Naive B cell (primary cell): ENCODE measurements at regions not wholly inside any gene's neighbourhood (a gene's known extent, or its start where the extent isn't known, plus 50 kb on each side); places are given as distances from the start of the nearest gene placed in this dataset.
"Not testable (repeated sequence)": the region's sequence is repeated elsewhere in the genome, so short reads cannot be mapped to it uniquely, and the experiment has no call there.

Experiments
- ATAC-seq, 2 donors: fragments of 150-1000 bp; cut with Tn5 transposase; 2 replicates each; pipeline ENCODE4 v1.10.0; 2021; ENCODE audit warnings: low read depth in 2 of 2, mild to moderate bottlenecking in 2 of 2, moderate library complexity in 2 of 2
- DNase-seq: peaks from one replicate; pipeline ENCODE4 v3.0.0; 2022
- H3K27ac Mint-ChIP-seq, 6 donors: one replicate each; pipeline ENCODE4 v1.8.0; 2020 to 2022; ENCODE audit warnings: mild to moderate bottlenecking in 6 of 6, mixed read lengths in 6 of 6, moderate library complexity in 5 of 6, inconsistent platforms in 2 of 6
- H3K27me3 Mint-ChIP-seq, 3 donors: one replicate each; pipeline ENCODE4 v1.8.0; 2021 to 2022; ENCODE audit warnings: mixed read lengths in 3 of 3, mild to moderate bottlenecking in 1 of 3
- H3K36me3 Mint-ChIP-seq, 2 donors: one replicate each; pipeline ENCODE4 v1.8.0; 2020 to 2022; ENCODE audit warnings: mixed read lengths in 2 of 2, inconsistent platforms in 1 of 2, mild to moderate bottlenecking in 1 of 2
- H3K4me1 Mint-ChIP-seq, 3 donors: one replicate each; pipeline ENCODE4 v1.8.0; 2020 to 2022; ENCODE audit warnings: mixed read lengths in 3 of 3, inconsistent platforms in 1 of 3, mild to moderate bottlenecking in 1 of 3, moderate library complexity in 1 of 3
- H3K4me3 Mint-ChIP-seq, 8 donors: one replicate each; pipeline ENCODE4 v1.8.0; 2020 to 2022; ENCODE audit warnings: mild to moderate bottlenecking in 8 of 8, mixed read lengths in 8 of 8, moderate library complexity in 8 of 8, inconsistent platforms in 2 of 8
- H3K9me3 Mint-ChIP-seq, 7 donors: one replicate each; pipeline ENCODE4 v1.8.0; 2020 to 2022; ENCODE audit warnings: mixed read lengths in 7 of 7, mild to moderate bottlenecking in 5 of 7, inconsistent platforms in 2 of 7, moderate library complexity in 1 of 7

DNA sequence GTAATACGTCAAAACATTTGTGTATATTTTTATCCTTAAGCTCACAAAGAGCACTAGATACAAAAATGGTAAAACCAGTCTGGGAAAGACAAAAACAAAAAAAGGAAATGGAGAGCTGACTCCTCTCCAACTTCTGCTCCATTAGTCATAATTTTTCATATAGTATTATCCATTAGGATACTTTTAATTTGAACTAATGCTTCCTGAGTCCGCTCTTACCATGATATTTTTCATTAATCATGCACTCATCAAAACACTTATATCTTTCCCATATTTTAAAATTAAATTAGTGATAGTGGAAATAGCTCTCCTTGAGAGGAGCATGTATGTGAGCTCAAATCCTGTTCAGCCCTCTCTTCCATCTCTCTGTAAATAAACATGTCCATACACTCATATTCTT lies 1093.0 kb upstream of the MIR17HG start:
- H3K27ac Mint-ChIP-seq = no peak overlapping the region
- H3K27me3 Mint-ChIP-seq = no peaks in the 10 kb centered on the region
- ATAC-seq (no peak), DNase-seq (no peak)
- no peaks in the 10 kb centered on the region for H3K36me3 Mint-ChIP-seq
- no peak overlapping the region for H3K4me3 Mint-ChIP-seq
- peaks cover 7 to 50% (median 10%) of the 10 kb centered on the region in 7 donors for H3K9me3 Mint-ChIP-seq
- H3K4me1 Mint-ChIP-seq = no peaks in the 10 kb centered on the region

DNA sequence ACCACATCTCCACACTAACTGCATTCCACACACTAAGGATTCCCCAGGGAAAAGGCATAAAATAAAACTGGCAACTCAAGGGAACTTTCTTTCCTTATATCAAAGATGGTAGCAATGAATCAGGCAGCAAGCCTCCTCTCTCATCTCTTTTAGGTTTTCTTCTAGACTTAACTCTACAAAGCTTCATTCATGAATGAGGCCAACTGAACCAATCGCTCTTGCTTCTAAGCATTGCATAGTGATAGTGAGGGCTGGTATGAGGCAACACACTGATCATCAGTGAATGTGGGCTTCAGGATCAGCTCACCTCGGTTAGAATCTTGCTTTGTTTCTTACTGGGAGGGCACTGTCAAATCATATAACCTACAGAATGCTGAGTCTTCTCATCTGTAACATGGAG lies 1090.7 kb upstream of the MIR17HG start:
- Mint-ChIP-seq H3K4me3 (no peak overlapping the region), H3K9me3 (peaks cover 4 to 40% (median 6%) of the 10 kb centered on the region in 7 donors), H3K27me3 (no peaks in the 10 kb centered on the region), H3K36me3 (no peaks in the 10 kb centered on the region), H3K4me1 (no peaks in the 10 kb centered on the region), H3K27ac (no peak overlapping the region)
- DNase-seq = no peak
- ATAC-seq = no peak

DNA sequence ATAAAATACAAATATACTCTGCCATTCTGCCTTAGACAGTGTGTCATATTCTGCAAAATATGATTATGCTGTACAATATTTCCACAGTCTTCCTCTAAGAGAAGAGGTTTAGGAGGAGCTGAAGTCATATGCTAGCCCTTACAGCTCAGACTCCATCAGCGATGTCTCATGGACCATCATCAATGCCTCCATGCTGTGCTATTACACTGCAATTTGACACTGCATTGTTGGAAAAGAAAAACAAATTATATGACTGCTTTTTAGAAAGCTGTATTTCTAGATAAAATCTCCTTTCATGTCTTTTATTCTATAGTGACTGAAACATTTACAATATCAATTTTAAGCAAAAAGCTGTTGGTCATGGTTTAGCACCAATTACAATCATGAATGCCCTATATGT lies 1089.4 kb upstream of the MIR17HG start:
- H3K27me3 Mint-ChIP-seq = no peaks in the 10 kb centered on the region
- no peak overlapping the region for H3K4me3 Mint-ChIP-seq
- no peaks in the 10 kb centered on the region for H3K4me1 Mint-ChIP-seq
- peaks cover 3 to 27% (median 8%) of the 10 kb centered on the region in 7 donors for H3K9me3 Mint-ChIP-seq
- no peaks in the 10 kb centered on the region for H3K36me3 Mint-ChIP-seq
- no peak overlapping the region for H3K27ac Mint-ChIP-seq
- DNase-seq (no peak), ATAC-seq (no peak)

DNA sequence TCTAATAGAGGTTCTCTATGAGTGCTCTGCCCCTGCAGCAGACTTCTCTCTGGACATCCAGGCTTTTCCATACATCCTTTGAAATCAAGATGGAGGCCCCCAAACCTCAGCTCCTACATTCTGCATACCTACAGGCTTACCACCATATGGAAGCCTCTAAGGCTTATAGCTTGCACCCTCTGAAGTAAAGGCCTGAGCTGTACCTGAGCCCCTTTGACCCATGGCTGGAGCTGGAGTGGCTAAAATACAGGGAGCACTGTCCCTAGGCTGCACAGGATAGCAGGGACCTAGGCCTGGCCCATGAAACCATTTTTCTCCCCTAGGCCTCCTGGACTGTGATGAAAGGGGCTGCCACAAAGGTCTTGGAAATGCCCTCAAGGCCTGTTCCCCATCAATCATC lies 1086.1 kb upstream of the MIR17HG start:
- H3K27ac Mint-ChIP-seq = no peak overlapping the region
- no peak for ATAC-seq
- no peaks in the 10 kb centered on the region for H3K36me3 Mint-ChIP-seq
- peaks cover 2 to 13% (median 4%) of the 10 kb centered on the region in 7 donors for H3K9me3 Mint-ChIP-seq
- H3K4me1 Mint-ChIP-seq = no peaks in the 10 kb centered on the region
- H3K4me3 Mint-ChIP-seq = no peak overlapping the region
- no peak for DNase-seq
- H3K27me3 Mint-ChIP-seq = no peaks in the 10 kb centered on the region

DNA sequence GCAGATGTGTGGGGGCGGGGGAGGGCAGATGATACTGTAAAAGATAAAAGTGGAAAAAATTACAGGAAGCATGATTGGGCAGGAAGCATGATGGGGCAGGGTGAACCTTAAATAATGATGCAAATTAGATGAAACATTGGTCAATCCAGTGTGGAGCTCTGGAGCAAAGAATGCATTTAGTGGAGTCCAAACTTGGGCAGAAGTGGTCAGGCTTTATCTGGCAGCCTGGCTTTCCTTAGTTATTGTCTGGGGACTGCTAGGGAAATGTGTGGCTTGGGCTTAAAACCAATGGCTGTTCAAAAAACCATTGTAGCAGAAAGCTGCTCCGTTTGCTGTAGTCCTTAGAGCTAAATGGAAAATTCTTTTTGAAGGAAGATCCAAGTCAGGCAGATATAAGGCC lies 1077.3 kb upstream of the MIR17HG start:
- no peaks in the 10 kb centered on the region for H3K27me3 Mint-ChIP-seq
- H3K4me1 Mint-ChIP-seq = no peaks in the 10 kb centered on the region
- H3K4me3 Mint-ChIP-seq = no peak overlapping the region
- H3K36me3 Mint-ChIP-seq = no peaks in the 10 kb centered on the region
- no peak for ATAC-seq
- H3K27ac Mint-ChIP-seq = no peak overlapping the region
- peaks cover 2 to 20% (median 7%) of the 10 kb centered on the region in 7 donors for H3K9me3 Mint-ChIP-seq
- DNase-seq = no peak

DNA sequence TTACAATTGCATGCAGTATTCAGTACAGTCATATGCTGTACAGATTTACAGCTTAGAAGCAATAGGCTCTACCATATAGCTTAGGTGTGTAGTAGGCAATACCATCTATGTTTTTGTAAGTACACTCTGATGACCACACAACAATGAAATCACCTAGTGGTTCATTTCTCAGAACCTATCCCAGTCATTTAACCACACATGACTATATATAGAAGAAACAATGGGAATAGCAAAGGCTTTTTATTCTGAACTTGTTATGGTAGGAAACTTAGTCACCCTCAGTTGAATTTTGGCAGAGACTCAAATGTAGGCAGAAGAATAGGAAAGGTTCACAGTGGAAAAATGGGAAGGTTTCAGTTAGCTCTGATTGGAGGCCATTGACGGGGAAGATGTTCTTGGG lies 1075.1 kb upstream of the MIR17HG start:
- peaks cover 2 to 20% (median 7%) of the 10 kb centered on the region in 7 donors for H3K9me3 Mint-ChIP-seq
- H3K4me1 Mint-ChIP-seq = no peaks in the 10 kb centered on the region
- H3K27ac Mint-ChIP-seq = no peak overlapping the region
- ATAC-seq = no peak
- no peaks in the 10 kb centered on the region for H3K36me3 Mint-ChIP-seq
- H3K27me3 Mint-ChIP-seq = no peaks in the 10 kb centered on the region
- no peak overlapping the region for H3K4me3 Mint-ChIP-seq
- DNase-seq = no peak

DNA sequence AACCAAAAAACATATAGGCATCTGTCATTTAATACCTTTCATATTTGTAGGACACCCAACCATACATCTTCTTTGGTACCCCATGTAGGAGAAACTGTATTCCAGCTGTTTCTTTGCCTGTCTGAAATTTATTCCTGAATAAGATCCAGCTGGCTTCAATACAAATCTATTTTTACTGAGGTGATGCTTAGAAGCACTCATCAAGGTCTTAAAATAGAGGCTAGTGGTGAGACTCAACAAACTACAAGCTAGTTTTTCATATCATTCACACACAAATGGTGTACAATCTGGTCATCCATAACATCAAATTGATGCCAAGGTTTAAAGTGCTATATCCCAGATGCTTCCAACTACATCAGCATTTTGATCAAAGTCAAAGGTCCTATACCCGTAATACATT lies 1071.3 kb upstream of the MIR17HG start:
- H3K27me3 Mint-ChIP-seq = no peaks in the 10 kb centered on the region

DNA sequence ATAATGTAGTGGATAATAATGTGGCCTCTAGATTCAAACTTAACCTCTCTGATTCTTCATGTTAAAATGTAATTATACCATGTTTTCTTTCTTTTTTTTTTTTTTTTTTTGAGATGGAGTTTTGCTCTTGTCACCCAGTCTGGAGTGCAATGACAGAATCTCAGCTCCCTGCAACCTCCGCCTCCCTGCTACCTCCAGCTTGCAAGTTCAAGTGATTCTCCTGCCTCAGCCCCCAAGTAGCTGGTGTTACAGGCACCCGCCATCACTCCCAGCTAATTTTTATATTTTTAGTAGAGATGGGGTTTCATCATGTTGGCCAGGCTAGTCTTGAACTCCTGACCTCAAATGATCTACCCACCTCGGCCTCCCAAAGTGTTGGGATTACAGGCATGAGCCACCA lies 1069.3 kb upstream of the MIR17HG start:
- H3K27me3 Mint-ChIP-seq, H3K27ac Mint-ChIP-seq, H3K4me1 Mint-ChIP-seq, H3K4me3 Mint-ChIP-seq, H3K36me3 Mint-ChIP-seq, DNase-seq, H3K9me3 Mint-ChIP-seq, ATAC-seq: not testable (repeated sequence)

More for the DNA sequence above, 1071.3 kb upstream of the MIR17HG start:
- H3K36me3 Mint-ChIP-seq = no peaks in the 10 kb centered on the region
- H3K4me1 Mint-ChIP-seq = no peaks in the 10 kb centered on the region
- DNase-seq = no peak
- peaks cover 0 to 20% (median 7%) of the 10 kb centered on the region in 7 donors for H3K9me3 Mint-ChIP-seq
- no peak for ATAC-seq
- H3K4me3 Mint-ChIP-seq = no peak overlapping the region
- H3K27ac Mint-ChIP-seq = no peak overlapping the region

DNA sequence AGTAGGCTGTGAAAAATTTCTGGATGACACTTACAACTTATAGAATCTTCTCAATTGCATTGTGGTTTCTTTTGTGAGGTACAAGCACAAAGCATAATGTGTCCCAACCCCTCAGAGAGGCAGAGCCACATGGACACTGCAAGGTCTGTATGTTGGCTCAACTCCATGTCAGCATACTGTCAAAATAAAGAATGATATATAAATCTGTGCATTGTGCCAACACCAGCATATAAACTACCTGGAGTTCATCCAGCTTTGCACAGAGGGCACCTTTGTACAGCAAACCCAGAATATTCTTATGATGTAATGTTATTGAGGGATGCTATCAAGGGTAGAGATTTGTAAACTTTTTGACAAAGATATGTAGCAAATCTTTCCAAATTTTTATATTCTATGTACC lies 1065.8 kb upstream of the MIR17HG start:
- Mint-ChIP-seq H3K9me3 (peaks cover 0 to 6% (median 3%) of the 10 kb centered on the region in 7 donors), H3K4me1 (no peaks in the 10 kb centered on the region), H3K36me3 (no peaks in the 10 kb centered on the region), H3K27me3 (no peaks in the 10 kb centered on the region), H3K27ac (no peak overlapping the region), H3K4me3 (no peak overlapping the region)
- ATAC-seq (no peak), DNase-seq (no peak)

DNA sequence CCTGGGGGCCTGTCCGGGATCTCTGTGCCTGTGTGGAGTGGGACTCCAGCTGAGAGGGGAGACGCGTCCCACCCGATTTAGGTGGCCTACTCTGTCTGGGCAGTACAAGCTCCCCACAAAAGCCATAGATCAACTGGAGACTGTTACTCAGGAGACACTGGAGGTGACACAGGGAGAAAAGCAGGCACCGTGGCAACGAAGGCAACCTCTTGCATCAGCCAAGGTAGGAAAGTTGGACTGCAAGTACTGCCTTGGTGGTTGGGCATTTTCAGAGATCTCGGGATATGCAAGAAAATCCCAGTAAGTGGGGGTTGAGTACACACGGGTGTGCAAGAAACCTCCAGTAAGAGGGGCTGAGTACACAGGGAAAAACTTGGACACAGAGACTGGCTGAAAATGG lies 1060.0 kb upstream of the MIR17HG start:
- no peak for ATAC-seq
- peaks cover 5 to 22% (median 14%) of the 10 kb centered on the region in 7 donors for H3K9me3 Mint-ChIP-seq

DNA sequence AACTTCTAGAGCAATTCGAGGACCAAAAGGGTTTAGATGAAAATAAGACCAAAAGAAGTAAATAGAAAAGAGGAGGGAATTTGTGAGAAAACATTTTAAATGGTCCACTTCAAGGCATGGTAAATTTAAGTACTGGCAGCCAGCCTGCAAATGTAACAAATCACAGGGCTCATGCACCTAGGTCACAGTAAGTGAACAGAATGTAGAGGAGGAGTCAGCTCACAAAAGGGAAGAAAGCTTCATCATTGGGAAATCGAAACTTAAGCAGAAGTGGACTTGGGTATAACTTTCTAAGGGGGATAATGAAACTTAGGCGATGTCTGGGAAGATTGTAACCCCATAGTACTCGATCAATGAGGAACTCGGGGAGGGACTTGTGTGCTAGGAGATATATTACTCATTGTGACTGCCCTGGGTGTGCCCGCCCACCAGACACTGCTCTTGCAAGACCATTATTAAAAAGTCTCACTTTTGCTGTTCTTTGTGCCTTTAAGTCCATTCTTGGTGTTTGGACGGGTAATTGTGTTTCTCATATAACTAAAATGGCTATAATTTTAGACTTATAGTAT lies 1053.6 kb upstream of the MIR17HG start:
- Mint-ChIP-seq H3K9me3 (peaks cover 0 to 23% (median 7%) of the 10 kb centered on the region in 7 donors), H3K27ac (no peak overlapping the region), H3K4me1 (no peaks in the 10 kb centered on the region), H3K27me3 (no peaks in the 10 kb centered on the region), H3K4me3 (no peak overlapping the region), H3K36me3 (peaks cover 0 to 5% of the 10 kb centered on the region in 2 donors)
- ATAC-seq = no peak
- DNase-seq = no peak

More for the DNA sequence above, 1060.0 kb upstream of the MIR17HG start:
- no peaks in the 10 kb centered on the region for H3K27me3 Mint-ChIP-seq
- H3K36me3 Mint-ChIP-seq = peaks cover 0 to 12% of the 10 kb centered on the region in 2 donors
- no peak overlapping the region for H3K27ac Mint-ChIP-seq
- H3K4me3 Mint-ChIP-seq = no peak overlapping the region
- no peaks in the 10 kb centered on the region for H3K4me1 Mint-ChIP-seq
- DNase-seq = no peak

DNA sequence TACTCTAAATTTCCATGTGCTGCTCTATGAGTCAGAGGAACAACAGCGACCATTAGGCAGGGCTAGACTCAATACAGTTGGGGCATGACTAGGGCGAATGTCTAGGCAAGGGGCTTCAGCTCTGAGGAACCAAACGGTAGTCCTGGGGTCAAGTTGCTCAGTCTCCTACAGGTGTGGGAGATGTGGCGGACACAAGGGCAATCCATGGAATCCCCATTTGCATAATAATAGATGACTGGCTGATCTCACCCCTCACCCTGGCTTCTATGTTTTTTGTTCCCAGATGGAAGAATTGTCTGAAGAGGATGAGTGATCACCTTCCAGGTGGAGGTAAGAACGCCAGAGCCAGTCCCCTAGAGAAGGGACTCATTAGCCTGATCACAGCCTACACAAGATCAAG lies 1048.2 kb upstream of the MIR17HG start:
- H3K27me3 Mint-ChIP-seq = no peaks in the 10 kb centered on the region
- peaks cover 0 to 9% (median under 1%) of the 10 kb centered on the region in 7 donors for H3K9me3 Mint-ChIP-seq
- no peak overlapping the region for H3K27ac Mint-ChIP-seq
- no peaks in the 10 kb centered on the region for H3K36me3 Mint-ChIP-seq
- DNase-seq = no peak
- no peak overlapping the region for H3K4me3 Mint-ChIP-seq
- no peaks in the 10 kb centered on the region for H3K4me1 Mint-ChIP-seq
- ATAC-seq = no peak

DNA sequence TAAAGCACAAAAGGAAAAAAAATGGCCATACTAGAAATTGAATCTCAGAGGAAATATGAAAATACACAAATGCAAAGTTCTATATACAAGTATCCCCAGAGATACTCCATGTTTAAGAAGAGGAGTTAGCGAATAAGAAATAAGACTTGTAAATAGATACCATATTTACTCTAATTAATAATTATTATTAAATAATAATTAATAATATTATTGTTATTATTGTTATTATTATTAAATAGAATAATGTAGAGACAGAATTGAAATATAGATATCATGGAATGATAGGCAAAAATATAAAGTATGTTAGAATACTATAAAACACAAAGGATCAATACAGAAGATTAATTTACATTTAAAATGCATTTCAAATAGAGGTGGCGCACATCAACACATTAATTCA lies 1047.5 kb upstream of the MIR17HG start:
- Mint-ChIP-seq H3K36me3 (no peaks in the 10 kb centered on the region), H3K9me3 (peaks cover 0 to 9% (median 0%) of the 10 kb centered on the region in 7 donors), H3K4me1 (no peaks in the 10 kb centered on the region), H3K27me3 (no peaks in the 10 kb centered on the region), H3K27ac (no peak overlapping the region), H3K4me3 (no peak overlapping the region)
- ATAC-seq (no peak), DNase-seq (no peak)

DNA sequence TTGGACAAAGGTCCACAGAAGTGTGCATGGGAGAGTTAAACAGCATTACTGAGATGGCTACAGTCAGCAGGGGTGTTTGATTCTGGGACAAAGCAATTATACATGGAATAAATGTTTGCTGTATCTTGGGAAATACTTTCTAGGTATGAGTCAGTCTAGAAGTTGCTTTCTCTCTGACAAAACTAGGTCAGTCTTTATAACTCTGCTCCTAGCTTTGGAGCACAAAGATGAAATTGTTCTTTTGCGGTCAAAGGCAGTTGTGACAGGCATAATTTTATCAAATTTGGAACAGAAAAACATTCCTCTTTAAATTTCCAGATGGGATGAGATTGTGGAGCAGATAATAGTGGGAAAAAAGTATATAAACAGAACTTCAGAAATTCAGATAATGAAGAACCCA lies 1045.4 kb upstream of the MIR17HG start:
- Mint-ChIP-seq H3K27ac (no peak overlapping the region), H3K27me3 (no peaks in the 10 kb centered on the region), H3K36me3 (no peaks in the 10 kb centered on the region), H3K9me3 (peaks cover 0 to 16% (median 3%) of the 10 kb centered on the region in 7 donors), H3K4me1 (no peaks in the 10 kb centered on the region), H3K4me3 (no peak overlapping the region)
- ATAC-seq (no peak), DNase-seq (no peak)

DNA sequence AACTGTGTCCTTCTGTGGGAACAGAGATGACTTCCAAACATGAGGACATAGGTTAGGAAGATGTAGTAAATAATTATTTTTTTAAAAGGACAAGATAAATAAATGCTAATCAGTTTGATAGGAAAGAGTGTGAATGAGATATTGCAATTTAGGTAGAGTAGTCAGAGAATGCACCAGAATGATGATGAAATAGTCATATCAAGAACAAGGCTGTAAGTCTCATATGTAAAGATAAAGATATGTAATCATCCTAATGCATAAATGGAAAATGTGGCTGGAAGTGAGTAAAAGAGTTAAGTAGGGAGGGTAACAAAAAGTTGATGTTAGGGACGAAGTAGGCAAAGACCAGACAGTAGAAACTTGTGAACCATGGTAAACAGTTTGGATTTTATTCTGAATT lies 1041.7 kb upstream of the MIR17HG start:
- no peaks in the 10 kb centered on the region for H3K27me3 Mint-ChIP-seq
- no peak overlapping the region for H3K4me3 Mint-ChIP-seq
- H3K36me3 Mint-ChIP-seq = no peaks in the 10 kb centered on the region
- H3K4me1 Mint-ChIP-seq = no peaks in the 10 kb centered on the region
- ATAC-seq = no peak
- H3K27ac Mint-ChIP-seq = no peak overlapping the region
- peaks cover 0 to 10% (median 4%) of the 10 kb centered on the region in 7 donors for H3K9me3 Mint-ChIP-seq
- no peak for DNase-seq
